ENCODE measurements at regions not wholly inside any gene's neighbourhood (a gene's known extent, or its start where the extent isn't known, plus 50 kb on each side); places are given as distances from the start of the nearest gene placed in this dataset.

DNA sequence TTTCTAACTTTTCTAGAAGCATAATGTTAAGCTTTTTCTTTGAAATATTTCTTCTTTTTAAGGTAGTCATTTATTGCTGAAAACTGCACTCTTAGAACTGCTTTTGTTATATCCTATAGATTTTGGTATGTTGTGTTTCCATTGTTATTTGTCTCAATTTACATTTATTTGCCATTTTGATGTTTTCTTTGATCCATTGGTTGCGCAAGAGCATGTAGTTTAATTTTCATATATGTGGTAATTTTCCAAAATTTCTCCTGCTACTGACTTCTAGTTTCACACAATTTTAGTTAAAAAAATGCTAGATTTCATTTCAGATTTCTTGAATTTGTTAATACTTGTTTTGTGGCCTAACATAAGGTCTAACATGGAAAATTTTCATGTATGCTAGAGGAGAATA, 1029.3 kb upstream of the TYRP1 start (continued):
- TF ChIP-seq, protein P1, sequence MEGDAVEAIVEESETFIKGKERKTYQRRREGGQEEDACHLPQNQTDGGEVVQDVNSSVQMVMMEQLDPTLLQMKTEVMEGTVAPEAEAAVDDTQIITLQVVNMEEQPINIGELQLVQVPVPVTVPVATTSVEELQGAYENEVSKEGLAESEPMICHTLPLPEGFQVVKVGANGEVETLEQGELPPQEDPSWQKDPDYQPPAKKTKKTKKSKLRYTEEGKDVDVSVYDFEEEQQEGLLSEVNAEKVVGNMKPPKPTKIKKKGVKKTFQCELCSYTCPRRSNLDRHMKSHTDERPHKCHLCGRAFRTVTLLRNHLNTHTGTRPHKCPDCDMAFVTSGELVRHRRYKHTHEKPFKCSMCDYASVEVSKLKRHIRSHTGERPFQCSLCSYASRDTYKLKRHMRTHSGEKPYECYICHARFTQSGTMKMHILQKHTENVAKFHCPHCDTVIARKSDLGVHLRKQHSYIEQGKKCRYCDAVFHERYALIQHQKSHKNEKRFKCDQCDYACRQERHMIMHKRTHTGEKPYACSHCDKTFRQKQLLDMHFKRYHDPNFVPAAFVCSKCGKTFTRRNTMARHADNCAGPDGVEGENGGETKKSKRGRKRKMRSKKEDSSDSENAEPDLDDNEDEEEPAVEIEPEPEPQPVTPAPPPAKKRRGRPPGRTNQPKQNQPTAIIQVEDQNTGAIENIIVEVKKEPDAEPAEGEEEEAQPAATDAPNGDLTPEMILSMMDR (tag by site-specific recombination; IDR thresholded peaks at IDR 0.05): no peak
- TF ChIP-seq KLF10 (tag by site-specific recombination; IDR thresholded peaks at IDR 0.05) (no peak), ZNF366 (tag by site-specific recombination; conservative IDR thresholded peaks at IDR 0.05) (no peak), SALL2 (tag by site-specific recombination; IDR thresholded peaks at IDR 0.05; ENCODE audit: borderline replicate concordance) (no peak)
- TF ChIP-seq, protein P2, sequence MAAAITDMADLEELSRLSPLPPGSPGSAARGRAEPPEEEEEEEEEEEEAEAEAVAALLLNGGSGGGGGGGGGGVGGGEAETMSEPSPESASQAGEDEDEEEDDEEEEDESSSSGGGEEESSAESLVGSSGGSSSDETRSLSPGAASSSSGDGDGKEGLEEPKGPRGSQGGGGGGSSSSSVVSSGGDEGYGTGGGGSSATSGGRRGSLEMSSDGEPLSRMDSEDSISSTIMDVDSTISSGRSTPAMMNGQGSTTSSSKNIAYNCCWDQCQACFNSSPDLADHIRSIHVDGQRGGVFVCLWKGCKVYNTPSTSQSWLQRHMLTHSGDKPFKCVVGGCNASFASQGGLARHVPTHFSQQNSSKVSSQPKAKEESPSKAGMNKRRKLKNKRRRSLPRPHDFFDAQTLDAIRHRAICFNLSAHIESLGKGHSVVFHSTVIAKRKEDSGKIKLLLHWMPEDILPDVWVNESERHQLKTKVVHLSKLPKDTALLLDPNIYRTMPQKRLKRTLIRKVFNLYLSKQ (tag by site-specific recombination; IDR thresholded peaks at IDR 0.05; ENCODE audit: borderline replicate concordance): no peak
- TF ChIP-seq, protein P3, sequence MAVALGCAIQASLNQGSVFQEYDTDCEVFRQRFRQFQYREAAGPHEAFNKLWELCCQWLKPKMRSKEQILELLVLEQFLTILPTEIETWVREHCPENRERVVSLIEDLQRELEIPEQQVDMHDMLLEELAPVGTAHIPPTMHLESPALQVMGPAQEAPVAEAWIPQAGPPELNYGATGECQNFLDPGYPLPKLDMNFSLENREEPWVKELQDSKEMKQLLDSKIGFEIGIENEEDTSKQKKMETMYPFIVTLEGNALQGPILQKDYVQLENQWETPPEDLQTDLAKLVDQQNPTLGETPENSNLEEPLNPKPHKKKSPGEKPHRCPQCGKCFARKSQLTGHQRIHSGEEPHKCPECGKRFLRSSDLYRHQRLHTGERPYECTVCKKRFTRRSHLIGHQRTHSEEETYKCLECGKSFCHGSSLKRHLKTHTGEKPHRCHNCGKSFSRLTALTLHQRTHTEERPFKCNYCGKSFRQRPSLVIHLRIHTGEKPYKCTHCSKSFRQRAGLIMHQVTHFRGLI (tag by site-specific recombination; IDR thresholded peaks at IDR 0.05): no peak

DNA sequence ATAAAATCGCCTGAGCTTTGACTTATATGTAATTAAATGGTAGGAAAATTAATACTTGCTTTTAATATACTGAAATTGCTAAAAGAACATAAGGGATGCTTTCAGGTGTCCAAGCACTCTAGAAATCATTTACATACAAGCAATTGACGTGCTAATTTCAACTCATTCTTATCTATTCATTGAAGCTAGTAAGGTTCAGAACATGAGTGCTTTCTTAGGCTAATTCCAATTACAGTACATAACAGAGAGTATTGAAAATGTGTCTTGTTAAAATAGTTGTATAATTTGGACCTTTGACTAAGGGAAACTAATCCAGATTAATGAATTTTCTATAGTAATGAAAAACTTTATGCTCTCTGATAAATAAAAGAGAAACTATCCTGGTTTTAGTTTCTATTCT, 1016.4 kb upstream of the TYRP1 start:
- H3K9me3 ChIP-seq (ENCODE audit: control insufficient read depth, insufficient read depth, low read depth, low read length): no peaks in the 10 kb centered on the region
- no peak overlapping the region for H3K27ac ChIP-seq (ENCODE audit: extremely low read depth, low read depth, low read length)
- H3K4me1 ChIP-seq (ENCODE audit: control insufficient read depth, insufficient read depth, low read length): no peaks in the 10 kb centered on the region
- H3K36me3 ChIP-seq (ENCODE audit: control insufficient read depth in 2 of 2, insufficient read depth in 1 of 2, low read length in 2 of 2): no peaks in the 10 kb centered on the region
- no peak overlapping the region for H3K4me3 ChIP-seq (ENCODE audit: low read depth, low read length)
- TF ChIP-seq ZNF76 (tag by site-specific recombination; IDR thresholded peaks at IDR 0.05; ENCODE audit: borderline replicate concordance, low read depth) (no peak), ZNF629 (tag by site-specific recombination; IDR thresholded peaks at IDR 0.05) (no peak), ZNF140 (tag by site-specific recombination; IDR thresholded peaks at IDR 0.05) (no peak), ZFHX2 (tag by site-specific recombination; conservative IDR thresholded peaks at IDR 0.05) (no peak), ZNF10 (tag by site-specific recombination; IDR thresholded peaks at IDR 0.05) (no peak), ZNF747 (tag by site-specific recombination; IDR thresholded peaks at IDR 0.05) (no peak), ZNF473 (tag by site-specific recombination; IDR thresholded peaks at IDR 0.05) (no peak), ZNF433 (tag by site-specific recombination; IDR thresholded peaks at IDR 0.05; ENCODE audit: low read depth) (no peak), ZNF529 (tag by site-specific recombination; IDR thresholded peaks at IDR 0.05; ENCODE audit: insufficient replicate concordance) (no peak), ZBTB48 (tag by site-specific recombination; IDR thresholded peaks at IDR 0.05) (no peak), REPIN1 (tag by site-specific recombination; IDR thresholded peaks at IDR 0.05; ENCODE audit: low read depth) (no peak), ZNF354C (tag by site-specific recombination; IDR thresholded peaks at IDR 0.05; ENCODE audit: borderline replicate concordance, low read depth) (no peak), KLF16 (tag by site-specific recombination; IDR thresholded peaks at IDR 0.05) (no peak), ZNF571 (tag by site-specific recombination; IDR thresholded peaks at IDR 0.05) (no peak), ZNF169 (tag by site-specific recombination; IDR thresholded peaks at IDR 0.05) (no peak), PRDM1 (tag by site-specific recombination; IDR thresholded peaks at IDR 0.05) (no peak), ZNF654 (tag by site-specific recombination; IDR thresholded peaks at IDR 0.05; ENCODE audit: low read depth) (no peak), ZNF175 (tag by site-specific recombination; IDR thresholded peaks at IDR 0.05) (no peak)
- TF ChIP-seq, protein P4, sequence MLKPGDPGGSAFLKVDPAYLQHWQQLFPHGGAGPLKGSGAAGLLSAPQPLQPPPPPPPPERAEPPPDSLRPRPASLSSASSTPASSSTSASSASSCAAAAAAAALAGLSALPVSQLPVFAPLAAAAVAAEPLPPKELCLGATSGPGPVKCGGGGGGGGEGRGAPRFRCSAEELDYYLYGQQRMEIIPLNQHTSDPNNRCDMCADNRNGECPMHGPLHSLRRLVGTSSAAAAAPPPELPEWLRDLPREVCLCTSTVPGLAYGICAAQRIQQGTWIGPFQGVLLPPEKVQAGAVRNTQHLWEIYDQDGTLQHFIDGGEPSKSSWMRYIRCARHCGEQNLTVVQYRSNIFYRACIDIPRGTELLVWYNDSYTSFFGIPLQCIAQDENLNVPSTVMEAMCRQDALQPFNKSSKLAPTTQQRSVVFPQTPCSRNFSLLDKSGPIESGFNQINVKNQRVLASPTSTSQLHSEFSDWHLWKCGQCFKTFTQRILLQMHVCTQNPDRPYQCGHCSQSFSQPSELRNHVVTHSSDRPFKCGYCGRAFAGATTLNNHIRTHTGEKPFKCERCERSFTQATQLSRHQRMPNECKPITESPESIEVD (tag by site-specific recombination; IDR thresholded peaks at IDR 0.05): no peak
- ChIA-PET POLR2A (no interaction called here), CTCF (interaction anchor here (0.7 kb wide), 1 partner anchor 117 kb away, joined by 3 read pairs; no protein-coding TSS in a partner anchor)

Measured in HEK293 (cell line).